CD8-positive, alpha-beta memory T cell (primary cell): ENCODE measurements at regions not wholly inside any gene's neighbourhood (a gene's known extent, or its start where the extent isn't known, plus 50 kb on each side); places are given as distances from the start of the nearest gene placed in this dataset.

Experiments used
- CTCF ChIA-PET: fragments of 350-600 bp; sonication (Branson Sonifier 250); formaldehyde crosslinking; loops from one replicate; lab custom pipeline; 2021; ENCODE audit warnings: antibody characterized with exemption; lab: Charles Lee
- POLR2A ChIA-PET: fragments of 350-600 bp; sonication (Branson Sonifier 250); formaldehyde crosslinking; loops from one replicate; lab custom pipeline; 2021; ENCODE audit warnings: antibody characterized with exemption; lab: Charles Lee
- DNase-seq, 5 donors: peaks; one replicate each; pipeline versions ENCODE4 v3.0.0 to v3.0.0-alpha.2; 2020 to 2022; ENCODE audit warnings: mixed read lengths in 1 of 5
- H3K27ac ChIP-seq: one replicate; pipeline ENCODE4 v1.7.0; 2013; ENCODE audit warnings: low read depth, mild to moderate bottlenecking, low read length, moderate library complexity
- H3K27me3 ChIP-seq: 2 replicates; pipeline ENCODE4 v1.7.0; 2013; ENCODE audit warnings: low read length, mild to moderate bottlenecking; ENCODE audit not compliant: insufficient read depth, poor library complexity, severe bottlenecking
- H3K36me3 ChIP-seq: 2 replicates; pipeline ENCODE4 v1.7.0; 2013; ENCODE audit warnings: mild to moderate bottlenecking, low read length, moderate library complexity; ENCODE audit not compliant: insufficient read depth
- H3K4me1 ChIP-seq: 2 replicates; pipeline ENCODE4 v1.7.0; 2013; ENCODE audit warnings: mild to moderate bottlenecking, low read length, moderate library complexity; ENCODE audit not compliant: insufficient read depth
- H3K4me3 ChIP-seq: 2 replicates; pipeline ENCODE4 v1.7.0; 2013; ENCODE audit warnings: mild to moderate bottlenecking, low read length
- H3K9me3 ChIP-seq: 2 replicates; pipeline ENCODE4 v1.7.0; 2013; ENCODE audit warnings: mild to moderate bottlenecking, low read length
- H3K27ac Mint-ChIP-seq, 8 donors: one replicate each; pipeline ENCODE4 v1.8.0; 2020 to 2021; ENCODE audit warnings: mixed read lengths in 8 of 8, mild to moderate bottlenecking in 6 of 8, inconsistent platforms in 3 of 8, moderate library complexity in 3 of 8
- H3K27me3 Mint-ChIP-seq, 2 donors: one replicate each; pipeline ENCODE4 v1.8.0; 2020 to 2021; ENCODE audit warnings: mixed read lengths in 2 of 2, mild to moderate bottlenecking in 1 of 2, moderate library complexity in 1 of 2
- H3K36me3 Mint-ChIP-seq, 3 donors: one replicate each; pipeline ENCODE4 v1.8.0; 2020 to 2021; ENCODE audit warnings: mixed read lengths in 3 of 3, inconsistent platforms in 1 of 3, mild to moderate bottlenecking in 1 of 3
- H3K4me1 Mint-ChIP-seq, 3 donors: one replicate each; pipeline ENCODE4 v1.8.0; 2020 to 2021; ENCODE audit warnings: mixed read lengths in 3 of 3, inconsistent platforms in 1 of 3, mild to moderate bottlenecking in 1 of 3
- H3K4me3 Mint-ChIP-seq, 7 donors: one replicate each; pipeline ENCODE4 v1.8.0; 2020 to 2021; ENCODE audit warnings: mixed read lengths in 7 of 7, mild to moderate bottlenecking in 6 of 7, moderate library complexity in 4 of 7, inconsistent platforms in 2 of 7
- H3K9me3 Mint-ChIP-seq, 5 donors: one replicate each; pipeline ENCODE4 v1.8.0; 2020 to 2022; ENCODE audit warnings: mixed read lengths in 5 of 5, mild to moderate bottlenecking in 3 of 5, moderate library complexity in 2 of 5, inconsistent platforms in 1 of 5

- no peak for DNase-seq
- CTCF ChIA-PET, result no interaction called here
- H3K4me3 Mint-ChIP-seq, result no peak overlapping the region
Observed at GRCh38 chr2:237177986-237178385, 92.3 kb downstream of the COPS8 start.

GRCh38 chr2:237178396-237178795 lies 92.7 kb downstream of the COPS8 start:
- Mint-ChIP-seq H3K27ac (no peak overlapping the region), H3K9me3 (peaks cover 0 to 3% (median 0%) of the 10 kb centered on the region in 5 donors), H3K4me3 (no peak overlapping the region), H3K36me3 (no peaks in the 10 kb centered on the region), H3K4me1 (no peaks in the 10 kb centered on the region), H3K27me3 (peaks cover 6 to 53% of the 10 kb centered on the region in 2 donors)
- no peaks in the 10 kb centered on the region for H3K27me3 ChIP-seq
- CTCF ChIA-PET, result no interaction called here
- DNase-seq, result no peak
- H3K27ac ChIP-seq, result no peak overlapping the region
- H3K9me3 ChIP-seq, result no peaks in the 10 kb centered on the region
- H3K36me3 ChIP-seq, result no peaks in the 10 kb centered on the region
- POLR2A ChIA-PET, result no interaction called here
- no peak overlapping the region for H3K4me3 ChIP-seq
- H3K4me1 ChIP-seq, result no peaks in the 10 kb centered on the region

More at GRCh38 chr2:237177986-237178385, 92.3 kb downstream of the COPS8 start:
- H3K27me3 Mint-ChIP-seq, result peaks cover 6 to 49% of the 10 kb centered on the region in 2 donors
- H3K27me3 ChIP-seq, result no peaks in the 10 kb centered on the region
- H3K36me3 Mint-ChIP-seq, result no peaks in the 10 kb centered on the region
- no peaks in the 10 kb centered on the region for H3K4me1 ChIP-seq
- no peaks in the 10 kb centered on the region for H3K4me1 Mint-ChIP-seq
- POLR2A ChIA-PET, result no interaction called here
- no peak overlapping the region for H3K27ac Mint-ChIP-seq
- no peaks in the 10 kb centered on the region for H3K36me3 ChIP-seq
- no peak overlapping the region for H3K27ac ChIP-seq
- H3K4me3 ChIP-seq, result no peak overlapping the region
- H3K9me3 Mint-ChIP-seq, result peaks cover 0 to 3% (median 0%) of the 10 kb centered on the region in 5 donors
- no peaks in the 10 kb centered on the region for H3K9me3 ChIP-seq

- H3K36me3 ChIP-seq, result no peaks in the 10 kb centered on the region
- no peaks in the 10 kb centered on the region for H3K27me3 ChIP-seq
- no peaks in the 10 kb centered on the region for H3K4me1 ChIP-seq
- no peaks in the 10 kb centered on the region for H3K36me3 Mint-ChIP-seq
- H3K9me3 Mint-ChIP-seq, result peaks cover 0 to 3% (median 0%) of the 10 kb centered on the region in 5 donors
- no peak overlapping the region for H3K4me3 ChIP-seq
- H3K27ac ChIP-seq, result no peak overlapping the region
- no peak overlapping the region for H3K27ac Mint-ChIP-seq
- no peaks in the 10 kb centered on the region for H3K9me3 ChIP-seq
- ChIA-PET POLR2A (no interaction called here), CTCF (no interaction called here)
- DNase-seq, result no peak
- no peak overlapping the region for H3K4me3 Mint-ChIP-seq
- peaks cover 8 to 56% of the 10 kb centered on the region in 2 donors for H3K27me3 Mint-ChIP-seq
- H3K4me1 Mint-ChIP-seq, result no peaks in the 10 kb centered on the region
Observed at GRCh38 chr2:237179161-237179560, 93.5 kb downstream of the COPS8 start.

- Mint-ChIP-seq H3K36me3 (no peaks in the 10 kb centered on the region), H3K27me3 (peaks cover 11 to 57% of the 10 kb centered on the region in 2 donors), H3K4me3 (no peak overlapping the region), H3K27ac (no peak overlapping the region), H3K9me3 (peaks cover 0 to 2% (median 0%) of the 10 kb centered on the region in 5 donors), H3K4me1 (no peaks in the 10 kb centered on the region)
- no peak overlapping the region for H3K4me3 ChIP-seq
- no peaks in the 10 kb centered on the region for H3K4me1 ChIP-seq
- no peaks in the 10 kb centered on the region for H3K27me3 ChIP-seq
- ChIA-PET CTCF (no interaction called here), POLR2A (no interaction called here)
- H3K36me3 ChIP-seq, result no peaks in the 10 kb centered on the region
- no peaks in the 10 kb centered on the region for H3K9me3 ChIP-seq
- no peak overlapping the region for H3K27ac ChIP-seq
- no peak for DNase-seq
Observed at GRCh38 chr2:237180187-237180586, 94.5 kb downstream of the COPS8 start.

GRCh38 chr2:237180987-237181386 lies 95.3 kb downstream of the COPS8 start:
- Histone ChIP-seq H3K9me3 (no peaks in the 10 kb centered on the region), H3K4me3 (no peak overlapping the region), H3K4me1 (no peaks in the 10 kb centered on the region), H3K27ac (no peak overlapping the region), H3K36me3 (no peaks in the 10 kb centered on the region), H3K27me3 (no peaks in the 10 kb centered on the region)
- ChIA-PET CTCF (no interaction called here), POLR2A (no interaction called here)
- H3K36me3 Mint-ChIP-seq, result no peaks in the 10 kb centered on the region
- no peaks in the 10 kb centered on the region for H3K4me1 Mint-ChIP-seq
- no peak for DNase-seq
- no peak overlapping the region for H3K27ac Mint-ChIP-seq
- peaks cover 12 to 53% of the 10 kb centered on the region in 2 donors for H3K27me3 Mint-ChIP-seq
- H3K9me3 Mint-ChIP-seq, result no peaks in the 10 kb centered on the region
- H3K4me3 Mint-ChIP-seq, result no peak overlapping the region

- no peak overlapping the region for H3K4me3 Mint-ChIP-seq
- no peaks in the 10 kb centered on the region for H3K4me1 ChIP-seq
- H3K27ac ChIP-seq, result no peak overlapping the region
- ChIA-PET CTCF (no interaction called here), POLR2A (no interaction called here)
- H3K4me3 ChIP-seq, result no peak overlapping the region
- peaks cover 14 to 53% of the 10 kb centered on the region in 2 donors for H3K27me3 Mint-ChIP-seq
- H3K9me3 ChIP-seq, result no peaks in the 10 kb centered on the region
- H3K9me3 Mint-ChIP-seq, result no peaks in the 10 kb centered on the region
- H3K4me1 Mint-ChIP-seq, result no peaks in the 10 kb centered on the region
- H3K36me3 Mint-ChIP-seq, result no peaks in the 10 kb centered on the region
- no peak for DNase-seq
- no peaks in the 10 kb centered on the region for H3K27me3 ChIP-seq
- H3K36me3 ChIP-seq, result no peaks in the 10 kb centered on the region
- H3K27ac Mint-ChIP-seq, result no peak overlapping the region
Observed at GRCh38 chr2:237181844-237182243, 96.2 kb downstream of the COPS8 start.

GRCh38 chr2:237182422-237183123 lies 96.9 kb downstream of the COPS8 start:
- no peaks in the 10 kb centered on the region for H3K4me1 ChIP-seq
- H3K27me3 Mint-ChIP-seq, result peaks cover 11 to 46% of the 10 kb centered on the region in 2 donors
- ChIA-PET CTCF (no interaction called here), POLR2A (no interaction called here)
- H3K4me3 ChIP-seq, result no peak overlapping the region
- H3K27ac Mint-ChIP-seq, result no peak overlapping the region
- H3K27me3 ChIP-seq, result no peaks in the 10 kb centered on the region
- DNase-seq, result no peak
- no peaks in the 10 kb centered on the region for H3K36me3 ChIP-seq
- no peak overlapping the region for H3K4me3 Mint-ChIP-seq
- H3K36me3 Mint-ChIP-seq, result no peaks in the 10 kb centered on the region
- no peaks in the 10 kb centered on the region for H3K9me3 ChIP-seq
- no peaks in the 10 kb centered on the region for H3K9me3 Mint-ChIP-seq
- no peaks in the 10 kb centered on the region for H3K4me1 Mint-ChIP-seq
- no peak overlapping the region for H3K27ac ChIP-seq

- ChIA-PET POLR2A (no interaction called here), CTCF (no interaction called here)
- no peaks in the 10 kb centered on the region for H3K27me3 ChIP-seq
- H3K4me1 Mint-ChIP-seq, result no peaks in the 10 kb centered on the region
- H3K27ac Mint-ChIP-seq, result no peak overlapping the region
- H3K27me3 Mint-ChIP-seq, result peaks cover 9 to 38% of the 10 kb centered on the region in 2 donors
- no peaks in the 10 kb centered on the region for H3K36me3 Mint-ChIP-seq
- H3K4me3 ChIP-seq, result no peak overlapping the region
- H3K27ac ChIP-seq, result no peak overlapping the region
- H3K4me3 Mint-ChIP-seq, result no peak overlapping the region
- no peaks in the 10 kb centered on the region for H3K9me3 ChIP-seq
- H3K4me1 ChIP-seq, result no peaks in the 10 kb centered on the region
- DNase-seq, result no peak
- H3K36me3 ChIP-seq, result no peaks in the 10 kb centered on the region
- peaks cover 0 to 2% (median under 1%) of the 10 kb centered on the region in 5 donors for H3K9me3 Mint-ChIP-seq
Observed at GRCh38 chr2:237184192-237184918, 98.7 kb downstream of the COPS8 start.
